GM12865 (cell line): ENCODE measurements at regions not wholly inside any gene's neighbourhood (a gene's known extent, or its start where the extent isn't known, plus 50 kb on each side); places are given as distances from the start of the nearest gene placed in this dataset.

ENCODE experiments used
- DNase-seq: peaks from one replicate; pipeline ENCODE4 v3.0.0; 2010; ENCODE audit warnings: low read depth
- H3K4me3 ChIP-seq: 2 replicates; pipeline ENCODE4 v1.5.1; 2011; ENCODE audit warnings: mild to moderate bottlenecking, low read depth, low read length, control low read depth
- CTCF ChIP-seq: IDR thresholded peaks from 2 replicates; pipeline ENCODE4 v1.5.1; 2011; ENCODE audit warnings: low read length, control low read depth, low read depth, inconsistent platforms; ENCODE audit not compliant: insufficient read depth; ENCODE audit errors: missing control alignments

GRCh38 chr4:119835613-119835910, 207.0 kb upstream of the PDE5A start:
- no peak for DNase-seq
- TF ChIP-seq CTCF: no peak
- no peak overlapping the region for H3K4me3 ChIP-seq

GRCh38 chr4:119834906-119835612, 206.5 kb upstream of the PDE5A start:
- no peak for TF ChIP-seq CTCF
- H3K4me3 ChIP-seq: no peak overlapping the region
- DNase-seq: no peak

DNA sequence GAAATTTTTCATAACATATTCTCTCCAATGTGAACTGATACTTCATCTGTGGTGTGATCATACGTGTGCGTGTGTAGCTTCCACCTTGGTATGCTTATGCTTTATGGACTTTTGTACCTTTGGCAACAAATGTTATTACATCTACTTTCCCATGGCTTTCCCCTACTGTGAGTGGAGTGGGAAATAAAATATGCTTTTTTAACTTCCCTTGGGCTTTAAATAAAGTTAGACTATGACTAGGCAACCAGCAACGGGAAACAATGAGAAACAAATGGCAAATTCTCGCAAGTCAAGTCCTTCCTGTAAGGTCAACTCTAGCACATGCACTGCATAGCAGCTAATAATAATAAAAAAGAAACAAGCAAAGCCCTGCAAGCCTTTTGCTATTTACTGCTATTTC, 205.0 kb upstream of the PDE5A start:
- TF ChIP-seq CTCF: no peak
- no peak overlapping the region for H3K4me3 ChIP-seq
- no peak for DNase-seq

DNA sequence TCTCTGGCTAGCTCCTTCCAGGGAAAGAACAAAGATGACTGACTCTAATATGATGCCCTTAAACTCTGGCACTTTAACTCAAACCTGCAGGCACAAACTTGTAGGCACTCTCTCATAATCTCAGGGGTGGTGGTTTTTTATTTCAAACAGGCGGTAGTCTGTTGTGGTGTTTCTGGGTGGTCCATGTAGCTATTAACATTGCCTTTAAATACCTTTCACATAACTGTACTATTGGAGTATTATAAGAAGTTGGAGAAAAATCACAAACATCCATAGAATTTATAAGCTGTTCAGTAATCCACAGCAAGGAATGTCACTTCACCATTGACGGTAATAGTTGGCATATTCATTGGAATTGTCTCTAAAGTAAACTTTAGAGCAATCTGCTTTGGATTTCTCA, 204.2 kb upstream of the PDE5A start:
- DNase-seq: no peak
- H3K4me3 ChIP-seq: no peak overlapping the region
- no peak for TF ChIP-seq CTCF

DNA sequence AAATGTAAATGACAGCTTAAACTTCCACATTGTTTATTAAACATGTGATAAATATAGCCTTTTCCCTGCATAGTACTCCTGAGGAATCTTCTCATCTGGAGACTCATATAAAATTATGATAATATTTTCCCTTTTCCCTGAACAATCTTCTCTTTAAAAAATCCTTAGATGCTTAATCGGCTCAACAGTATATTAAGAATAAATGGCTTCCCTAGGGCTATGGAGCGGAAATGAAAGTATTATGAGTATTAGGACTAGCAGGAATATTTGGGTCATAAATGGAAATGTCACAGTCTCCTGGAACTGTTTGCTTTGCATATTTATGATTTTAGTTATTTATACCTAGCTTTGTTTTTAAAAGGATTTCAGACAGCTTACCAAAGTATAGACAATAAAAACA, 200.7 kb upstream of the PDE5A start:
- no peak for TF ChIP-seq CTCF
- H3K4me3 ChIP-seq: no peak overlapping the region
- no peak for DNase-seq

GRCh38 chr4:119825696-119826095, 197.1 kb upstream of the PDE5A start:
- H3K4me3 ChIP-seq: no peak overlapping the region
- no peak for DNase-seq

More at GRCh38 chr4:119825696-119826095, 197.1 kb upstream of the PDE5A start:
- TF ChIP-seq CTCF: no peak
